Panc1 (cell line): ENCODE measurements at regions not wholly inside any gene's neighbourhood (a gene's known extent, or its start where the extent isn't known, plus 50 kb on each side); places are given as distances from the start of the nearest gene placed in this dataset.

Source experiments
- ATAC-seq: fragments of 200-7000 bp; cut with Tn5 transposase; 2 replicates; pipeline ENCODE4 v1.9.1; 2020; ENCODE audit warnings: mild to moderate bottlenecking, moderate library complexity
- BruUV-seq: library from RNA; stranded (reverse); fragments of 400-500 nt; replicated peaks from 2 replicates; lab custom pipeline; 2021; lab: Mats Ljungman, UMichigan
- CTCF ChIA-PET: fragments of 300-600 bp; sonication (Branson Sonifier 250); formaldehyde crosslinking; loops from one replicate; lab custom pipeline; 2022; ENCODE audit warnings: antibody characterized with exemption; lab: Charles Lee
- POLR2A ChIA-PET: fragments of 300-600 bp; sonication (Branson Sonifier 250); formaldehyde crosslinking; loops from one replicate; lab custom pipeline; 2022; ENCODE audit warnings: antibody characterized with exemption; lab: Charles Lee
- DNase-seq: peaks from one replicate; pipeline ENCODE4 v3.0.0-alpha.2; 2010; ENCODE audit warnings: low read depth, low spot score
- H3K27ac ChIP-seq: 2 replicates; pipeline ENCODE4 v1.5.1; 2011; ENCODE audit warnings: mild to moderate bottlenecking, low read length, inconsistent platforms
- H3K27me3 ChIP-seq: fragments of 200-500 bp; sonication (Bioruptor generic); 2 replicates; pipeline ENCODE4 v1.6.0; 2014; ENCODE audit warnings: low read length, inconsistent platforms; ENCODE audit not compliant: control insufficient read depth, insufficient read depth
- H3K36me3 ChIP-seq: fragments of 200-500 bp; sonication (Bioruptor generic); 2 replicates; pipeline ENCODE4 v1.5.1; 2014; ENCODE audit warnings: inconsistent platforms, mild to moderate bottlenecking, low read length, moderate library complexity; ENCODE audit not compliant: control insufficient read depth, insufficient read depth
- H3K4me1 ChIP-seq: 2 replicates; pipeline ENCODE4 v1.5.1; 2011; ENCODE audit warnings: inconsistent platforms, mild to moderate bottlenecking, low read length, moderate library complexity; ENCODE audit not compliant: control insufficient read depth, insufficient read depth
- H3K4me3 ChIP-seq, 2 experiments: 2 replicates each; pipeline ENCODE4 v1.5.1; 2011 to 2012; ENCODE audit warnings: low read depth in 2 of 2, low read length in 2 of 2, mild to moderate bottlenecking in 2 of 2, inconsistent platforms in 1 of 2, moderate library complexity in 1 of 2
- H3K9me3 ChIP-seq: fragments of 200-500 bp; sonication (Bioruptor generic); 2 replicates; pipeline ENCODE4 v1.5.1; 2014; ENCODE audit warnings: low read depth, mild to moderate bottlenecking, inconsistent platforms, low read length, moderate library complexity; ENCODE audit not compliant: control insufficient read depth, insufficient read depth
- CTCF ChIP-seq: fragments of 450-650 bp; IDR thresholded peaks from 2 replicates; pipeline ENCODE4 v1.5.1; 2017; ENCODE audit warnings: mild to moderate bottlenecking
- POLR2AphosphoS5 ChIP-seq: IDR thresholded peaks from 2 replicates; pipeline ENCODE4 v1.6.1; 2012; ENCODE audit warnings: mild to moderate bottlenecking, low read depth, low read length, moderate library complexity
- REST ChIP-seq, 2 experiments: IDR thresholded peaks; 2 replicates each; pipeline ENCODE4 v1.6.1; 2011 to 2012; ENCODE audit warnings: low read depth in 2 of 2, control low read depth in 1 of 2, low read length in 1 of 2, mild to moderate bottlenecking in 1 of 2, moderate library complexity in 1 of 2; ENCODE audit not compliant: insufficient read depth in 1 of 2
- SIN3A ChIP-seq: IDR thresholded peaks from 2 replicates; pipeline ENCODE4 v1.6.1; 2012; ENCODE audit warnings: low read depth, mild to moderate bottlenecking, low read length, moderate library complexity, borderline replicate concordance; ENCODE audit not compliant: insufficient read depth
- TCF7L2 ChIP-seq: IDR thresholded peaks from 2 replicates; pipeline ENCODE4 v1.6.1; 2011; ENCODE audit warnings: mild to moderate bottlenecking, low read depth, low read length, inconsistent platforms
- in situ Hi-C: cut with HindIII; loops from 2 replicates; pipeline ENCODE4 v1.10.0; 2016; ENCODE audit warnings: low sequenced_read_pairs, low pct_unique_long_range_greater_than_20kb
- intact Hi-C: fragments of 100-400 bp; cut with micrococcal nuclease; formaldehyde crosslinking; loops from one replicate; pipeline ENCODE4 v1.10.0; 2022; ENCODE audit not compliant: unreplicated experiment

GRCh38 chr20:12358655-12359009 is 440.9 kb downstream of the BTBD3 start:
- in situ Hi-C loops: no loop called here
- CTCF ChIA-PET: no interaction called here
- ATAC-seq: no peak

GRCh38 chr20:12371990-12372389 is 454.3 kb downstream of the BTBD3 start:
- ATAC-seq (no peak), DNase-seq (no peak)
- H3K4me3 ChIP-seq: no peak overlapping the region
- no peaks in the 10 kb centered on the region for H3K27me3 ChIP-seq
- no peaks in the 10 kb centered on the region for H3K4me1 ChIP-seq
- no peak overlapping the region for H3K27ac ChIP-seq
- CTCF ChIA-PET: no interaction called here
- BruUV-seq: no TSS peak
- intact Hi-C loops (no loop called here), in situ Hi-C loops (no loop called here)
- H3K9me3 ChIP-seq: no peaks in the 10 kb centered on the region
- TF ChIP-seq CTCF: no peak
- no peak for TF ChIP-seq SIN3A
- no peak for TF ChIP-seq REST (IDR thresholded peaks at IDR 0.05; ENCODE audit: insufficient read depth in 1 of 2, low read depth in 2 of 2, low read length in 1 of 2)
- no peak for TF ChIP-seq POLR2AphosphoS5
- TF ChIP-seq TCF7L2: no peak
- H3K36me3 ChIP-seq: no peaks in the 10 kb centered on the region
- POLR2A ChIA-PET: no interaction called here

More at GRCh38 chr20:12358655-12359009, 440.9 kb downstream of the BTBD3 start:
- intact Hi-C loops: no loop called here
- H3K4me1 ChIP-seq: no peaks in the 10 kb centered on the region
- no peak overlapping the region for H3K27ac ChIP-seq
- POLR2A ChIA-PET: no interaction called here
- DNase-seq: no peak
- no peaks in the 10 kb centered on the region for H3K9me3 ChIP-seq
- no peak overlapping the region for H3K4me3 ChIP-seq
- TF ChIP-seq CTCF: no peak
- TF ChIP-seq REST (IDR thresholded peaks at IDR 0.05; ENCODE audit: insufficient read depth in 1 of 2, low read depth in 2 of 2, low read length in 1 of 2): no peak
- no peak for TF ChIP-seq SIN3A
- TF ChIP-seq POLR2AphosphoS5: no peak
- no peak for TF ChIP-seq TCF7L2
- BruUV-seq: no TSS peak
- no peaks in the 10 kb centered on the region for H3K36me3 ChIP-seq
- H3K27me3 ChIP-seq: no peaks in the 10 kb centered on the region
